ENCODE measurements at regions not wholly inside any gene's neighbourhood (a gene's known extent, or its start where the extent isn't known, plus 50 kb on each side); places are given as distances from the start of the nearest gene placed in this dataset.

DNA sequence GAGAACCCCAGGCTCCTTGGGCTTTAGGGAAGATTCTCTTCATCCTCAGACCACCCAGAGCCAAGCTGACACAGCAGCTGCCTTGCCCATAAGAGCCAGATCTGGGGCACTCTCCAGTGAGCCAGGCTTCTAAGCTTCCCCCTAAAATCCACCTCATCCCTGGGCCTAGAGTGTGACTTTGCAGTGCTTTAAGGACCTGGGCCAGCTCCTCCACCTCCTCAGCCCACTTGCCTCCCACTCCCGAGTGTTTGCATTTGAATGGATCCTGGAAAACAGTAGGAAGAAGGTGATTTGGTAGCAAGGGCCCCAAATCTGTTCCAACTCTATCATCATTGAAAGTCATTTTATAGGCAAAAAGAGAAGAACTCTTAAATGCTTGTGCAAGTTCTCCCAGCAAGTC, 108.7 kb upstream of the UBL3 start:
- no peaks in the 10 kb centered on the region for H3K9me3 Mint-ChIP-seq
- H3K27me3 Mint-ChIP-seq = peaks cover 8% of the 10 kb centered on the region
- H3K4me3 Mint-ChIP-seq = no peak overlapping the region
- intact Hi-C loops (cut with micrococcal nuclease) = no loop called here
- peaks cover 12% of the 10 kb centered on the region for H3K4me1 Mint-ChIP-seq (ENCODE audit: low read depth)
- H3K36me3 Mint-ChIP-seq (ENCODE audit: low read depth) = no peaks in the 10 kb centered on the region
- no peak overlapping the region for H3K27ac Mint-ChIP-seq

DNA sequence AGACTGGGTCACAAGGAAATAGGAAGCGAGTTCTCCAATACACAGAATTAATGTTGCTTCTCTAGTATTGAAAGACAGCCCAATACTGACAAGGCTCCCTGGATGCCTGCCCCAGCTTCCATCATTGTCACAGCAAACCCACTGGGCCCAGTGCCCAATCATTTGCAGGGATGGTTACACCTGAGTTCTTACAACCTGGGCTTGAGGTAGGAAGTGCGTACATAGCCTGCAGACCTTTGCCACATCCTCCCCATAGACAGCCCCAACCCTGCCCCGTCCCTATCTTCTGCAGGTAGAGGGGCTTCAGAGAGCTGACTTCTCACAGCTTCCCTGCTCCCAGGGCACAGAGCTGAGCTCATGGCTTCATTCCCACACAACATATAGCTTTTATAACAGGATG, 108.1 kb upstream of the UBL3 start:
- peaks cover 10% of the 10 kb centered on the region for H3K27me3 Mint-ChIP-seq
- no peak overlapping the region for H3K4me3 Mint-ChIP-seq
- intact Hi-C loops (cut with micrococcal nuclease) = no loop called here
- no peak overlapping the region for H3K27ac Mint-ChIP-seq
- H3K4me1 Mint-ChIP-seq (ENCODE audit: low read depth) = peaks cover 16% of the 10 kb centered on the region
- H3K36me3 Mint-ChIP-seq (ENCODE audit: low read depth) = no peaks in the 10 kb centered on the region
- no peaks in the 10 kb centered on the region for H3K9me3 Mint-ChIP-seq

DNA sequence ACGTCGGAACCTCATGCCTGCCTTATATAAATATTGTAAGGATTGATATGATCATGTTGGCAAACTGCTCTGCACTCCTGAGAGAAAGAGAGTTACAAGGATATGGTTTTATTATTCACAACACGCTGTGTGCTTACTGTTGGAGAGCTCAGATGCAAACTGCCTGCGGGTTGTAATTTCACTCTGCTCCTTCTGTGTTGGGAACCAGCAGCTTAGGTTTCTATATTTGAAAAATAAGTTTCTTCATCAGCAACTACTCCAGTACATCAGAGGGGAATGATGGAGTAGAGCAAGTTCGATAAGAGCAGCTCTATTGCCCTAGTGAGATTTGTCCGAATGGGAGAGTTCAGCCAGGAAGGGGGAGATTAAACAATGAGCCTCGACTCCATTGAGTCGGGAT, 106.9 kb upstream of the UBL3 start:
- intact Hi-C loops (cut with micrococcal nuclease) = no loop called here
- H3K27ac Mint-ChIP-seq = no peak overlapping the region
- peaks cover 16% of the 10 kb centered on the region for H3K4me1 Mint-ChIP-seq (ENCODE audit: low read depth)
- peaks cover 10% of the 10 kb centered on the region for H3K27me3 Mint-ChIP-seq
- no peak overlapping the region for H3K4me3 Mint-ChIP-seq
- H3K36me3 Mint-ChIP-seq (ENCODE audit: low read depth) = no peaks in the 10 kb centered on the region
- no peaks in the 10 kb centered on the region for H3K9me3 Mint-ChIP-seq

DNA sequence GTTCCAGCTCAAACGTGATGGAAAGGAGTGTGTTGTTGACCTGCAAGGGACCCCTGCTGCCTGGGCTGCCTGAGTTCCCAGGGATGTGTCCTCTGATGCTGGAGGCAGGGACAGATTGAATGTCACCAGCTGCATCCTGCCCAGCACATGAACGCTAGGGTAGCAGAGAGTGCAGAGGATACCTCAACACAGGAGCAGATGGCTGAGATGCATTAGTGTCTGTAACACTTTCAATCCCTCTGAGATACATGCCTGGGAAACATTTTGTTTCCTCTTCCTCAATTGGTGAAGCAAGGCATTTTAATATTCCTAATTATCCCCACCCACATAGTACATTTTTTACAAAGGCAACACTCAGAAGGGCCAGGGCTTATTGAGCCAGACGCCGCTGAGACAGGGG, 106.4 kb upstream of the UBL3 start:
- intact Hi-C loops (cut with micrococcal nuclease) = no loop called here
- H3K27ac Mint-ChIP-seq = no peak overlapping the region
- H3K36me3 Mint-ChIP-seq (ENCODE audit: low read depth) = no peaks in the 10 kb centered on the region
- H3K9me3 Mint-ChIP-seq = no peaks in the 10 kb centered on the region
- H3K4me3 Mint-ChIP-seq = no peak overlapping the region
- H3K4me1 Mint-ChIP-seq (ENCODE audit: low read depth) = peaks cover 16% of the 10 kb centered on the region
- peaks cover 10% of the 10 kb centered on the region for H3K27me3 Mint-ChIP-seq

DNA sequence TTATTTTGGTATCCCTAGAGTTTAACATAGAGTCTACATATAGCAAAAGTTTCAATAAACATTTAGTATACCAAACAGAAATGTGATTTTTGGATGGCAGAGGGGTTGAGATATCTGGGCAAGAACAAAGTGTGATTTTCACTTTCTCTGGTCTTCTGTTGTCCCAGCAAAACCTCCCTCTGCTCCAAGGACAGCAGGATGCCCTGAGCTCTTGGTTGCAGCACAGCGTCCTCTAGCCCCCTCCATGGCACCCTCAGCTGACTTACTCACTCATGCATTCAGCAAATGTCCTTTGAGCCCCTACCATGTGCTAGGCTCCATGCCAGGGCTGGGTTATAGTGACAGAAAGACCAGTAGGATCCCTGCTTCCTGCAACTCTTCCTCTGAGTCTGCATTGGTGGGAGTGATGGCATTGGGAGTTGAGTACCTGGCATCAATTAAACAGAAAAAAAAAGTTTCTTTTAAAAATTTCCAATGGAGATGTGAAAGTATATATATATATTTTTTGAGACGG, 104.8 kb upstream of the UBL3 start:
- intact Hi-C loops (cut with micrococcal nuclease) = no loop called here
- Mint-ChIP-seq H3K4me1 (ENCODE audit: low read depth) (peaks cover 16% of the 10 kb centered on the region), H3K36me3 (ENCODE audit: low read depth) (no peaks in the 10 kb centered on the region), H3K4me3 (no peak overlapping the region), H3K27ac (no peak overlapping the region), H3K9me3 (no peaks in the 10 kb centered on the region), H3K27me3 (peaks cover 10% of the 10 kb centered on the region)

DNA sequence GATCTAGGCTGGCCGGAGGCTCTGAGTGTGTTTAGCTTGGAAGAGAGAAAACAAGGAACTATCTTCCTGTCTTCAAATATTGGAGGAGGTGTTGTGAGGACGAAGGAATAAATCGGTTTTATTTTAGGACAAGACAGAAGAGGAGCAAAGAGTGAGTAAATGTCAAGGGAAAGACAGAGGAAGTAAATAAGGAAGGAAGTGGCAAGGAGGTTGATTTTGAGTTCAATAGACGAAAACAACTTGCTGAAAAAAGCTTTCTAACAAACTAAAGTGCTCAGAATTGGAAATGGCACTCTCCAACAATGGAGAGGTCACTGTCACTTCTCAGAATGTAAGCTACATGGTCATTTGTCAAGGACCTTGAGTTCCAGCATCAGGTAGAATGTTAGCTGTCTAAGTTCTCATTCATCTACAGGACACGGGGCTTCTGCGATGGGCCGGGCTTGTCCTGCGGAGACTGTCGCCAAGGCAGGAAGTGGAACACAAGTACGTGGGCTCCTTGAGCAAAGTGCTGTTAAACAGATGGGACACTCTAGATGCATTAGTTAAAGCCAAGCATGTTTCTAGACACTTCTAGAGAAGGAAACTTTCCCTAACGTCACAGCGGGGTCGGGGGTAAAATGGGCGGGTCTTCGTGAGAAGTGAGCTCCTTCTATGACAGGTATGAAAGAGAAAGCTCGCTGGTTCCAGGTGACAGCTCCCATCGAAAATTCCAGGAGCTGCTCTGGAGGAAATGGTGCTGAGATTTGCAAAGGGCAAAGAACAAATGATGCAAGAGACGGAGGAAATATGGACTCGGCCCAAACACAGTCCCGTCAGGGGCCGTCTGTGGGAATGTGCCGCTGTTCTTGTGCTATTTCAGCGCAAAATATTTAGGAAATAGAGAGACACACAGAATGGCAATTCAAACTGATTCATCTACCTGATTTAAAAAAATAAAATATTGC, 103.9 kb upstream of the UBL3 start:
- H3K4me3 Mint-ChIP-seq = no peak overlapping the region
- intact Hi-C loops (cut with micrococcal nuclease) = no loop called here
- no peaks in the 10 kb centered on the region for H3K36me3 Mint-ChIP-seq (ENCODE audit: low read depth)
- H3K27me3 Mint-ChIP-seq = peaks cover 13% of the 10 kb centered on the region
- H3K4me1 Mint-ChIP-seq (ENCODE audit: low read depth) = peaks cover 16% of the 10 kb centered on the region
- no peaks in the 10 kb centered on the region for H3K9me3 Mint-ChIP-seq
- H3K27ac Mint-ChIP-seq = no peak overlapping the region

DNA sequence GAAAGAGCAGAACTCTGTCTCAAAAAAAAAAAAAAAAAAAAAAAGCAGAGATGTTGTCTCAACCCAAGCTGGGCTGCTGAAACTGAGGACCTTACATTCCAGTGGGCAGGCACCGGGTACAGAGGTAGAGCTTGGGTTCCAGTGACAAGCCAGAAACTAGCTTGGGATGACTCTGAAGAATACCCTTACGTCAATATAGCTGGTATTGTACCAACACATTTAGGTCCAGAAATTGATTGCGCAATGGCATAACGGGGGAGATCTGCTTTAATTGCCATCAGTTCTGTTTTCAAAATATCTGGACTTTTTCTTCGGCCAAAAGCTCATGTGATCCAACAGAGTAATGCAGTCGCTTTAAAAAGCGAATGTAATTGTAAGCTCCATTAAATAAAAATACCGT, 103.1 kb upstream of the UBL3 start:
- Mint-ChIP-seq H3K4me3 (no peak overlapping the region), H3K9me3 (no peaks in the 10 kb centered on the region), H3K4me1 (ENCODE audit: low read depth) (peaks cover 16% of the 10 kb centered on the region), H3K27ac (no peak overlapping the region), H3K27me3 (peaks cover 13% of the 10 kb centered on the region), H3K36me3 (ENCODE audit: low read depth) (no peaks in the 10 kb centered on the region)
- intact Hi-C loops (cut with micrococcal nuclease) = no loop called here

DNA sequence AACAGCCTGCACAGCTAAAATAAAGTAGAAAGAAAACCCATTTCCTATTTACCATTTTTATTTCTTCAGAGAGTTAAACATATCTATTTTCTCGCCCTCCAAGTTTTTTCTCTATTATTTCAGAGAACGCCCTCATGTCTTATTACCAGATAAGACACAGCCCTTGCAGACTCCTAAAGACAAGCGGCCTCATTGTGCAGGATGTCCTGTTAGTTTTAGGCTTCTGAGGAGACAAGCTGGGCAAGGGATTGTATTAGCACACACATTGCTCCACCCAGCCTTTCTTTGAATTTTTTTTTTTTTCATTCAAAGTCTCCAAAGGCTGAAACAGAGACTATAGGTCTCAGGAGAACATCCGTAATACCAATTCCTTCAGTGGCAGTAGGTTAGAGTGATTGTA, 101.8 kb upstream of the UBL3 start:
- peaks cover 16% of the 10 kb centered on the region for H3K4me1 Mint-ChIP-seq (ENCODE audit: low read depth)
- no peak overlapping the region for H3K27ac Mint-ChIP-seq
- H3K9me3 Mint-ChIP-seq = no peaks in the 10 kb centered on the region
- no peak overlapping the region for H3K4me3 Mint-ChIP-seq
- intact Hi-C loops (cut with micrococcal nuclease) = no loop called here
- no peaks in the 10 kb centered on the region for H3K36me3 Mint-ChIP-seq (ENCODE audit: low read depth)
- H3K27me3 Mint-ChIP-seq = peaks cover 13% of the 10 kb centered on the region

DNA sequence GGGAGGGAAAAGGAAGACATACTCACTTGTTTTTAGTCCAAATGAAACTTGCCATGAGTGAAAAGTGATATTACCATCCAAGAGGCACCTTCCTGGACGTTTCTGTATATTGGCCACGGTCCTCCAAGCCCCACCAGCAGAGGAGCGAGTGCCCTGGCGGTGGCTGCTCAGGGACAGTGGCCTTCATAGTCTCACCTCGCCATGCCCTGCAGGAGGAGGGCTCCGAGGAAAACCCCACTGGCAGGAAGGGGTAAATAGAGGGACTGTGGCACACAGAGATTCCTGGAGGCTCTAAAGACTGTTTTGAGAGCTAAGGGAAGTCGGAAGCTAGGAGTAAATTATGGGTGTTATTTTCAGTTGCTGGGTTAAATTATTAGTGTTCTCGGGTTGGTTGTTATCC, 98.4 kb upstream of the UBL3 start:
- no peak overlapping the region for H3K4me3 Mint-ChIP-seq
- peaks cover 3% of the 10 kb centered on the region for H3K27me3 Mint-ChIP-seq
- no peaks in the 10 kb centered on the region for H3K36me3 Mint-ChIP-seq (ENCODE audit: low read depth)
- no peaks in the 10 kb centered on the region for H3K9me3 Mint-ChIP-seq
- intact Hi-C loops (cut with micrococcal nuclease) = no loop called here
- H3K27ac Mint-ChIP-seq = no peak overlapping the region
- peaks cover 11% of the 10 kb centered on the region for H3K4me1 Mint-ChIP-seq (ENCODE audit: low read depth)

DNA sequence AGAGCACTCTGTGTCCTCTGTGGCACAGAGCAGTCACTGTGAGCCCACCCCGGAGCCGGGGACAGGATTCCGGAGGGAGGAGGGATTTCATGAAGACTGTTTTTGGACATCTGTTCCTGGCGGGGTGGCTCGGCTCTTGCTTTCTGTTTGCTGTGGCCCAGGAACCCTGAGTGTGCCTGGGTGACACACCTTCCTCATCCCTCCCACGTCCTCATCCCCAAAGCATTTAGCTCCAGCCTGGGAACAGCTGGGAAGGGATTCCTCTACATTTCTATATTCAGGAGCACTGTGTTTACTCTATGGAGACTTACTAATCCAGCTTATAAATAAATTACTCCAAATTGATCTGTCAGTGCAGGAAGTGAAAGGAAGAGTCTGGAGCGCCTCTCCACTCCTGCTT, 97.8 kb upstream of the UBL3 start:
- intact Hi-C loops (cut with micrococcal nuclease) = no loop called here
- no peaks in the 10 kb centered on the region for H3K9me3 Mint-ChIP-seq
- H3K4me1 Mint-ChIP-seq (ENCODE audit: low read depth) = peaks cover 16% of the 10 kb centered on the region
- no peaks in the 10 kb centered on the region for H3K36me3 Mint-ChIP-seq (ENCODE audit: low read depth)
- H3K4me3 Mint-ChIP-seq = no peak overlapping the region
- no peak overlapping the region for H3K27ac Mint-ChIP-seq
- H3K27me3 Mint-ChIP-seq = peaks cover 2% of the 10 kb centered on the region

DNA sequence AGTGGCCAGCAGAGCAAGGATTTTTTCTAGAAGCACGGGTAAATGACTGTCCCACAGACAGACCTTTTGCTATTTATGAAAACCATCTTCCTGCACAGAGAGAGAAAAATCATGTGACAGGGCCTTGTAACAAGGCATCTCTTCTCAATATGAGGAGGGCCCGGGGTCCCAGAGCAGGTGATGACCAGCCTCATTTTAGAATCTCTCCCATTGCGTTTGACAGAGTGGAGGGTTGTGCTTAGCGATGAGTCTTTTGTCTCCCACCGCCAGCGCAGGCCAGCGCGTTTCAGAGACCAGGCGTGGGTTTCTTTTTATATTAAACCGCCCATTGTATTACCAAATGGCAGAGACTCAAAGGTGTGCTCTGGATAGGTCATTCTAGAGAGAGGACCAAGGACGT, 97.4 kb upstream of the UBL3 start:
- Mint-ChIP-seq H3K27me3 (peaks cover 2% of the 10 kb centered on the region), H3K4me1 (ENCODE audit: low read depth) (peaks cover 19% of the 10 kb centered on the region), H3K9me3 (no peaks in the 10 kb centered on the region), H3K36me3 (ENCODE audit: low read depth) (no peaks in the 10 kb centered on the region), H3K27ac (no peak overlapping the region), H3K4me3 (no peak overlapping the region)
- intact Hi-C loops (cut with micrococcal nuclease) = no loop called here

DNA sequence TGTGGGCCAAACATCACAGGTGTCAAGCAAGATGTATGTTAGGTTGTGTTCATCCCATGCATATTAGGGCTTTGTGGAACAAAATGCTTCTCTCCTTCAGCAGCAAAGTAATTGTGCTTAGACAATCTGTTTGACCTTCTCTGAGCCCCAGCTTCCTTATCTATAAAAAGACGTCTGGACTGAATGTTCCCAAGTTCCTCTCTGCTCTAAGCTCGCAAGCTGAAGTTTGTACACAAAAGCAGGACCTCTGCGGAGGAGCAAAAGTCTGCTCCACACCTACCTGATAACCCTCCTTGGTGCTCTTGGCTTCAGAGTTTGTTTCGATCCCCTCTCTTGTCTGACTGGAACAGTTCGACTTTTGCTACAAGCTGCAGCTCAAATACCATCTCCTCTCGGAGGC, 95.7 kb upstream of the UBL3 start:
- Mint-ChIP-seq H3K36me3 (ENCODE audit: low read depth) (no peaks in the 10 kb centered on the region), H3K9me3 (no peaks in the 10 kb centered on the region), H3K27ac (no peak overlapping the region), H3K27me3 (peaks cover 4% of the 10 kb centered on the region), H3K4me1 (ENCODE audit: low read depth) (peaks cover 19% of the 10 kb centered on the region), H3K4me3 (no peak overlapping the region)
- intact Hi-C loops (cut with micrococcal nuclease) = no loop called here

DNA sequence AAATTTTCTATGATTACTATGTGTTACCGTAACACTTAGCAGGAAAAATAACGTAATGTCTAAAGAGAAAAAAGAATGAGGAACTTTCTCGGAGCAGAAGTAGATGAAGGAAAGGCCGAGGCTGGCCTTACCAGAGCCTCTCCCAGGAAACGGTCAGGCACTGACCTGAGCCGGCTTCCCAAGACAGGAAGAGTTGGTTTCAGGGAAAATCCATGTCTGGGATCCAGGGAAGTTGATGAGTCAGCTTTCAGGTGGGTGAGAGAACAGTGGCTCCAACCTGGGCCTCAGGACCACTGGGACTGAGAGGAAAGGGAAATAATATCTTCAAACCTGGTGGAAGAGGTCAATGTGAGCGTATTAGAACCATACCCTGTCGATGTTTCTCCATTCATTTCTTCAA, 93.3 kb upstream of the UBL3 start:
- intact Hi-C loops (cut with micrococcal nuclease) = no loop called here
- Mint-ChIP-seq H3K4me3 (no peak overlapping the region), H3K27me3 (peaks cover 3% of the 10 kb centered on the region), H3K36me3 (ENCODE audit: low read depth) (no peaks in the 10 kb centered on the region), H3K4me1 (ENCODE audit: low read depth) (peaks cover 19% of the 10 kb centered on the region), H3K27ac (peak overlapping the region; percentile 72), H3K9me3 (no peaks in the 10 kb centered on the region)

DNA sequence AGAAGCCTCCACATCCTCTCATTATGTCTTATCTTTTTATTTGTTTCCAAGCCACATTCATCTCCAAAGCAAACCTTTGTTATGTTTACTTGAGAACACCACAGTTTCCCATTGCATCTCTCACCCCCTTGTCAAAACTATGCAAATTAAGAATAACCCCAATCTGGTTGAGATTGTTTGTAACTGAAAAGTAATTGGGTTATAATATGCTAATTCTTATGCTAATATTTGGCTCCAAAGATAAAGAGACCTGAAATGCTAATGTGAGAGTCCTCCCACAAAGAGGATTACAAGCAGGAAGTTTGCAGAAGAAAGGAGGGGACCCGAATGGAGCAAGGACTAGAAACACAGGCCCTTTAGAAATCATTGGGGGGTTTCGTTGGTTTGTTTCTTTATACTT, 92.9 kb upstream of the UBL3 start:
- Mint-ChIP-seq H3K36me3 (ENCODE audit: low read depth) (no peaks in the 10 kb centered on the region), H3K27ac (peak overlapping the region; percentile 72)

DNA sequence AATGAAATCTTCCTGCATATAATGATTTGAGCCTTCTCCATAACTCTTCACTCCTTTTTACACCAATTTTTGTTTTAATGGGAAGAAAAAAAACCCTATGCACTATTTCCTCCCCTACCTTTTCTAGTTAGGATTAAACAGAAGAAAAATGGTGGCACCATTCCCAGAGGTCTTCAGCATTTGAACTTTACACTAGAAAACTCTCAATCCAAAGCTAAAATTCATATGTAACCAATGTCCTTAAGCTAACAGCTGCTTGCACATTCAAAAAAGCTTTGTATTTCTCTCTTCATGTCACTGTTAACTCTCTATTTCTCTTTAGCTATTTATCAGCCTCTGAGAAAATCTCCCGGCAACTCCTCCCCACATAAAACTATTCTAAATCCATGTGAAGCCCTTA, 90.3 kb upstream of the UBL3 start:
- intact Hi-C loops (cut with micrococcal nuclease) = no loop called here
- Mint-ChIP-seq H3K36me3 (ENCODE audit: low read depth) (no peaks in the 10 kb centered on the region), H3K4me3 (no peak overlapping the region), H3K27me3 (peaks cover 10% of the 10 kb centered on the region), H3K4me1 (ENCODE audit: low read depth) (peaks cover 29% of the 10 kb centered on the region), H3K27ac (no peak overlapping the region), H3K9me3 (no peaks in the 10 kb centered on the region)

More for the DNA sequence above, 92.9 kb upstream of the UBL3 start:
- peaks cover 19% of the 10 kb centered on the region for H3K4me1 Mint-ChIP-seq (ENCODE audit: low read depth)
- H3K27me3 Mint-ChIP-seq = peaks cover 3% of the 10 kb centered on the region
- intact Hi-C loops (cut with micrococcal nuclease) = no loop called here
- H3K4me3 Mint-ChIP-seq = no peak overlapping the region
- no peaks in the 10 kb centered on the region for H3K9me3 Mint-ChIP-seq
